Small intestine (tissue), 7 donors: ENCODE measurements at regions not wholly inside any gene's neighbourhood (a gene's known extent, or its start where the extent isn't known, plus 50 kb on each side); places are given as distances from the start of the nearest gene placed in this dataset.

Source experiments
- DNase-seq, 2 donors: peaks; one replicate each; pipeline versions ENCODE4 v3.0.0 to v3.0.0-alpha.2; 2013
- FAIRE-seq: peaks from 2 replicates; lab custom pipeline; 2012; peaks lifted over from hg19 to GRCh38; lab: Jason Lieb, UNC
- H3K27ac ChIP-seq, 3 donors: one replicate each; pipeline ENCODE4 v1.5.1; 2013; ENCODE audit warnings: low read length in 2 of 3, mild to moderate bottlenecking in 2 of 3, control low read depth in 1 of 3, inconsistent platforms in 1 of 3, low read depth in 1 of 3, moderate library complexity in 1 of 3
- H3K27me3 ChIP-seq, 3 donors: one replicate each; pipeline ENCODE4 v1.6.1; 2013; ENCODE audit warnings: low read length in 3 of 3, inconsistent platforms in 1 of 3; ENCODE audit not compliant: control insufficient read depth in 3 of 3, insufficient read depth in 3 of 3
- H3K36me3 ChIP-seq, 3 donors: one replicate each; pipeline ENCODE4 v1.6.1; 2013; ENCODE audit warnings: low read length in 3 of 3, inconsistent platforms in 1 of 3, low read depth in 1 of 3, mild to moderate bottlenecking in 1 of 3, moderate library complexity in 1 of 3; ENCODE audit not compliant: control insufficient read depth in 3 of 3, insufficient read depth in 2 of 3
- H3K4me1 ChIP-seq, 3 donors: one replicate each; pipeline ENCODE4 v1.6.1; 2013; ENCODE audit warnings: low read length in 2 of 3, inconsistent platforms in 1 of 3, low read depth in 1 of 3, mild to moderate bottlenecking in 1 of 3, moderate library complexity in 1 of 3; ENCODE audit not compliant: control insufficient read depth in 3 of 3, insufficient read depth in 2 of 3
- H3K4me3 ChIP-seq, 3 donors: one replicate each; pipeline ENCODE4 v1.5.1; 2013; ENCODE audit warnings: low read length in 3 of 3, control low read depth in 1 of 3, inconsistent platforms in 1 of 3, low read depth in 1 of 3, mild to moderate bottlenecking in 1 of 3, moderate library complexity in 1 of 3
- H3K9me3 ChIP-seq, 2 donors: one replicate each; pipeline ENCODE4 v1.6.1; 2013; ENCODE audit warnings: low read depth in 1 of 2, low read length in 1 of 2; ENCODE audit not compliant: control insufficient read depth in 2 of 2, insufficient read depth in 1 of 2
- WGBS, 3 donors: extraction: QIAGEN DNeasy Blood & Tissue Kit; methylation state at CpG; one replicate each; pipeline ENCODE4 v1.1.7; 2013; 5-methylcytosine and 5-hydroxymethylcytosine counted together
- donor health status: healthy with polysubstance abuse.
- donor health status: control.
- donor health status: control.
- donor health status: Bipolar disorder and iron deficiency.
- donor health status: healthy.

DNA sequence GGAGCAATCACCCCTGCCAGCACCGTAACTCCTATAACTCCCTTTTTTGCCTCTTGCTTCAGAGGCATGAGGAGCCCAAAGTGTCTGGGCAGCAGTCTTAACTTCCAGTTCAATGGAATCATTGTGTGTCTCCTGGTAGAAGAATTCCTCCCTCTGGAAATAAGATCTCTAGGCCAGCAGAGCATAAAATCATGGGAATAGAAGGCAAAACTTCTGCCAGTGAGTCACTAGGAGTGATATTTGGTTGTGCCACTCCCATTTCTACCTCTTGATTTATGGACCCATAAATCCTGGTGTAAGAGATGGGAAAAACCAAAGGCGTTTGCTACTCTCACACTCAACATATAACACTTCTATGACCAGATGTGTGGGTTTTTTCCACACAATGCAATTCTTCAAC, 104.9 kb upstream of the FAM180A start:
- Histone ChIP-seq H3K4me3 (no peak overlapping the region), H3K27me3 (no peaks in the 10 kb centered on the region), H3K4me1 (no peaks in the 10 kb centered on the region), H3K9me3 (peaks cover 0 to 7% of the 10 kb centered on the region in 2 donors), H3K27ac (no peak overlapping the region), H3K36me3 (no peaks in the 10 kb centered on the region)
- WGBS, 3 donors = 59 to 68% (median 66%) methylated on average over 2 of the region's 2 CpGs
- DNase-seq = no peak
- FAIRE-seq = no peak

DNA sequence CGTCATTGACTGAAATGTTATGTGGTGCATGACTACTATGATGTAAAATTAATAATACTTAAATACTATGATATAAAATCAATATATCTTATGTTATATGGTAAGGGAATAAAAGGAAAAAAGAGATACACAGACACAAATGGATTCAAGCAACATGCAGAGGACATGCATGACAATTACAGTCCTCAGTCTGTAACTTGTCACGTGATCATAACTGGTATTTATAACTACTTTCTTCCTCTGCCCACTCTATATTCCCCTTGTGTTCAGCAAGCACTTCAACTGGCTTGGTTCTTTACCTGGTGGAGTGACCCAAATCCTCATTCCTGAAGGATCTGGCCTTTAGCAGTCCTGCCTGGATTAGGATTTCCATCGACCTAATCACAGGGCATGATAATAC, 104.4 kb upstream of the FAM180A start:
- Histone ChIP-seq H3K4me3 (no peak overlapping the region), H3K4me1 (no peaks in the 10 kb centered on the region), H3K9me3 (peaks cover 0 to 5% of the 10 kb centered on the region in 2 donors), H3K27me3 (no peaks in the 10 kb centered on the region), H3K27ac (no peak overlapping the region), H3K36me3 (no peaks in the 10 kb centered on the region)
- WGBS, 3 donors = 85 to 89% (median 88%) methylated on average over 3 of the region's 3 CpGs
- no peak for DNase-seq
- no peak for FAIRE-seq

DNA sequence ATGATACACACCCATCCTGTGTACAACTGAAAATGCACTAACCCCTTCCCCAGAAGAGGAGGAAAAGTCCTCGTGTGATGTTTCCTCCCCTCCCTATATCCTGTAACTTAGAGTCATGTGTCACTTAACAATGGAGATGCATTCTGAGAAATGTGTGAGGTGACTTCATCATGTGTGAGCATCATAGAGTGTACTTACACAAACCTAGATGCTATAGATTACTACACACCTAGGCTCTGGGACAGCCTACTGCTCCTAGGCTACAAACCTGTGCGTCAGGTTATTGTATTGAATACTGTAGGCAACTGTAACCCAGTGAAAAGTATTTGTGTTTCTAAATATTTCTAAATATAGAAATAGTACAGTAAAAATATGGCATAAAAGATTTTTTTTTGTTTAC, 98.6 kb upstream of the FAM180A start:
- 80 to 91% (median 84%) methylated on average over 2 of the region's 2 CpGs for WGBS, 3 donors

DNA sequence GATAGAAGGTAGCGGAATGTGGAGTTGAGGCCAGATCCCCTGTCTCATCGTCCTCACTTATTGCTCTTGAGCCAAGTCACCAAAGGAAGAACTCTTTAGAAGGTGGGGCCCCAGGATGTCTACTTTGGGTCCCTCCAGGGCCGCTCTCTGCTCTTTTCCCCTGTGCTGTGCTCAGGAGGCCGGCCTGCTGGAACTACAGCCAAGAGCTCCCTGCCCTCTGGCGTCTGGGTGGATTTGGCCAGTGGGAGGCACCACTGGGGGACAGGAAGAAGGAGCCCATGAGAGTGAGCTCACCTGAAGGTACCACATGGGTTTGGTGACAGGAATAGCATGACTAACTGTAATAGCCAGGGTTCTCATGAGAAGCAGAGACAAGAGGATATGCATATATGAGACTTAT, 97.7 kb upstream of the FAM180A start:
- no peaks in the 10 kb centered on the region for H3K36me3 ChIP-seq
- no peak overlapping the region for H3K4me3 ChIP-seq
- H3K27ac ChIP-seq = no peak overlapping the region
- H3K9me3 ChIP-seq = no peaks in the 10 kb centered on the region
- FAIRE-seq (no peak), DNase-seq (no peak)
- H3K27me3 ChIP-seq = no peaks in the 10 kb centered on the region
- WGBS, 3 donors = 86 to 94% (median 93%) methylated on average over 5 of the region's 5 CpGs
- no peaks in the 10 kb centered on the region for H3K4me1 ChIP-seq

More for the DNA sequence above, 98.6 kb upstream of the FAM180A start:
- Histone ChIP-seq H3K9me3 (no peaks in the 10 kb centered on the region), H3K4me3 (no peak overlapping the region), H3K27me3 (no peaks in the 10 kb centered on the region), H3K4me1 (no peaks in the 10 kb centered on the region), H3K27ac (no peak overlapping the region), H3K36me3 (no peaks in the 10 kb centered on the region)
- no peak for DNase-seq
- FAIRE-seq = no peak

DNA sequence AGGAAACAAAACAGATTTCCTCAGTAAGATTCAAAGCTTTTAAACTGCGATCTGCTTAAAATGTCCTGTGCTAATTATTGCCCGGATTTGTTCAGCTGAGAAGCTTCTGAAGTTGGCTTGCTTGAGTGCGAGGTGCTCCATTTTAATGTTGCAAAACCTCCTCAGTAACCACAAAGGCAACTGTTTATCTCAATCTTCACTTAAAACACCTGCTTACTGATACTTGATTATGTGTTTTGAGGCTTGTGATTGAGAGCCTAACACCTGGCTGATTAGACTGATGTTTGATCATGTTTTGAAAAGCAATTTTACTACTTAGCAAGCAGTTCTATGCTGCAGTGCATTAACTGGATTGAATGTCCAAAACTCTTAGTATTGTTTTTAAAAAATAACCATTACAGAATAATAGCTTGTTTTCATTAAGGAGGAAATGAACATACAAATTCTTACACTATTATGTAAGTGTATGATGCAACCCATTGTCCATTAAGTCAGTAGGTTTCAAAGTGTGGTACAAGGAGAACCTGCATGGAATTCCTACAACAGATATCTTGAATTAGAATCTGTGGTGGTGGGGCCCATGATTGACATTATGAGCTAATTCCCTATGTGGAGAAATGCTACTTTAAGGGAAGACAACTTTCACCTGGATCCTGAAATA, 96.9 kb upstream of the FAM180A start:
- Histone ChIP-seq H3K27ac (no peak overlapping the region), H3K36me3 (no peaks in the 10 kb centered on the region), H3K27me3 (no peaks in the 10 kb centered on the region), H3K4me3 (no peak overlapping the region), H3K9me3 (no peaks in the 10 kb centered on the region), H3K4me1 (no peaks in the 10 kb centered on the region)
- WGBS, 3 donors = 79 to 92% (median 84%) methylated on average over 3 of the region's 3 CpGs
- FAIRE-seq (no peak), DNase-seq (no peak)

DNA sequence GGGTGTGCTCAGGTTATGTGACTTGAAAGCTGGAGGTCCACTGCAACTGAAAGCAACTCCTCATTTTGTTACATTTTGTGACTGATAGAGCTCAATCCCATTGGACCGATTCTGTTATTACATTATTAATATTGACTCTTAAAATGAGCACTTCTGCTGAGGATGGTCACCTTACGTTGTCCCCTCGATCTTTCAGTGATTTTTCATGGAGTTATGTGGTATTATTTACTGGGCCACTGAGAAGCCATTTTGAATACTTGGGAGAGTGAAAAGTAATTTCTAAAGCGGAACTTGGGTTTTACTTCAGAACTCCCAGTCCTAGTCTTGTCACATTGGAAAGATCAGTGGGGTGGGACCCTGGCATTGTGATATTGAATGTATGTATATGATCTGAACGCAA, 96.3 kb upstream of the FAM180A start:
- no peak for FAIRE-seq

DNA sequence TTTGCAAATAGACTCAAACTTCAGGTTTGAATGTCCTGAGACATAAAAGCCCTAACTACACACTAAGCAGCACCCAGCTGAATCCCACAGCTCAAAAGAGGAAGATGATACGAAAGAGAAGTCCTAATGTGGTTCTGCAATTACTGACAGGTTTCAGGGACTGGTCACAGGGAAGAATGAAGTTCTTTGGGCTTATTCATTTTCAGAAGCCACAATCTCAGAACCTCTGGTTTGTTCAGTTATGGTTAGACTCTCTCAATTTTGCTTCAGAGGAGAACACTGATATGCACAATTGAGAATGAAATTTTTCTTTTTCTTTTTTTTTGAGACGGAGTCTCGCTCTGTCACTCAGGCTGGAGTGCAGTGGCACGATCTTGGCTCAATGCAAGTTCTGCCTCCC, 94.6 kb upstream of the FAM180A start:
- FAIRE-seq = no peak
- Histone ChIP-seq H3K36me3 (no peaks in the 10 kb centered on the region), H3K9me3 (no peaks in the 10 kb centered on the region), H3K27me3 (no peaks in the 10 kb centered on the region), H3K4me3 (no peak overlapping the region), H3K27ac (no peak overlapping the region), H3K4me1 (no peaks in the 10 kb centered on the region)
- no peak for DNase-seq
- whole genome bisulfite sequencing, 3 donors = 65 to 80% (median 80%) methylated on average over 4 of the region's 4 CpGs

More for the DNA sequence above, 96.3 kb upstream of the FAM180A start:
- Histone ChIP-seq H3K36me3 (no peaks in the 10 kb centered on the region), H3K27me3 (no peaks in the 10 kb centered on the region), H3K4me3 (no peak overlapping the region), H3K4me1 (no peaks in the 10 kb centered on the region), H3K27ac (no peak overlapping the region), H3K9me3 (no peaks in the 10 kb centered on the region)
- no peak for DNase-seq
- 86 to 92% (median 89%) methylated on average over 5 of the region's 5 CpGs for WGBS, 3 donors

DNA sequence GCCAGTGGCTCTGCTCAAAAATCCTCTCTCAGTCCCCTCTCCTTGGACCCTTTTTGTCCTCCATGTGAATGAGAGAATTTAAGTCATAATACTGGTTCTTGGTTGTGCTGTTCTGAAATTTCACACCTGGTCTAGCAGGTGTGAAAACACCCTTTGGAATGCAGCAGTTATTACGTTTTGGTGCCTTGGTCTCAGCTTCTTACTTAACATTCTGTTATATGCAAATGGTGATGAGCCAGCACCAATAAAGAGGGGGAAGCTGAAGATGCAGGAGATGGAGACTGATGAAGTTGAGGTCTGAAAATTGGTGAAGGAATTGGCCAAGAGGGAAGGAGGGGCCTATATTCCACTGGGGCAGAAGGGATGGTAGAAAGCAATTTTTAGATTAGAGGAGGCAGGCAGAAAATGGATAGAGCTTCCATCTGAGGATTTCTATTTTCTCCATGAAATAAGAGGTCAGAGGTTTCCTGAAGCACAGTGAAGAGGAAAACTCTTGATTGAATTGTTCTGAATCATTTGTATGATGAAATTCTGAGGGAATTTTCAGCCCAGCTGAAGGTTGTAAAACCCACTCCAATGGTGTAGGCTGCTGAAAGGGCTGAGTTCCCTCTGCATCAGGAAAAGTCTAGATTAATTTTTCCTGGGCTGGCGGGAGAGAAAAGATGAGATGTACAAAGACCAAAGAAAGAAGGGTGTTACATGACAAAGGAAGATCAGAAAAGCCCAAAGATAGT, 94.0 kb upstream of the FAM180A start:
- no peak for FAIRE-seq
- no peaks in the 10 kb centered on the region for H3K27me3 ChIP-seq
- H3K4me3 ChIP-seq = no peak overlapping the region
- WGBS, 3 donors = 52 to 69% (median 55%) methylated on average over 2 of the region's 2 CpGs
- H3K9me3 ChIP-seq = no peaks in the 10 kb centered on the region
- no peak for DNase-seq
- no peak overlapping the region for H3K27ac ChIP-seq
- H3K4me1 ChIP-seq = no peaks in the 10 kb centered on the region
- H3K36me3 ChIP-seq = no peaks in the 10 kb centered on the region
